ENCODE measurements at regions not wholly inside any gene's neighbourhood (a gene's known extent, or its start where the extent isn't known, plus 50 kb on each side); places are given as distances from the start of the nearest gene placed in this dataset.

DNA sequence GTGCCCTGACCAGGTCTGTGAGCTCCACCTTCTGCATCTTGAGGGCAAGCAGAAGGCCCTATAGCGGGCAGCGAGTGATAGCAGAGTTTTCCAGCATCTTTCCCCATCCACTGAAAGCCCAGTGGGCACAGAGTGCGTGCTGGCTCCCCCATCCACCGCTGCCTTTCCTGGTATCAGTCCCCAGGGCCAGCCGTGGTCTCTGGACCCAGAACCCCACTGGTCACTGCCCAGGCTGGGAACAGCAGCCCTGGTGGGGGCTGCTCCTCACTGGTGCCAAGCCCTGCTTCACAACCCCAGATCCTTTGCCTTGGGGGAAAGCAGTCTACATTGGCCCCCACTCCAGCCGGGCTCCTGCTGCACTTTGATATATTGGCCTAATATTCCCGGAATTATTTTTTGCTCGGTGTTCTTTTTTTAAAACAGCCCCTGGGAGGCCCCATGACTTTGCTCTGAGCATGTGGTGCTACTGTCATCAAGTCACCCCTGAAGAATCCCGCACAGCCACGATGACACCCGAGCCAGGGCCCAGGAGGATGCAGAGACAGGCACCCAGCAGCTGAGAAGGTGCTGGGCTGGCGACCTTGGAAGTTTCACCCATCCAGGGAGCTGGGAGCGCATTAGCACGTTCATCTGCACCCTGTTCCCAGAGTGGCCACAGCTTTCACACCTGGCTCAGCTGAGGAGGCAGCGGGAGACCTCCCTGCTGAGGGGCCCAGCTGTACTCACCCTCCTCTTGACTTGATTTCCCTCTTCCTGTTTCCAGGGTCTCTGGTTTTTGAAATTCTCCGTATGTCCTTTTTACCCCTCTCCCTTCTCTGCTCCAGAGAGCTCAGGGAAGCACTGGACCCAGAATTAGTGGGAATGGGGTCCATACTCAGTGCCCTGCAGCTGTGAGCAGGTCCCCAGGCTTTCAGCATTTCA lies 56.9 kb downstream of the KLHDC7A start:
- no peaks in the 10 kb centered on the region for H3K27me3 ChIP-seq (ENCODE audit: control insufficient read depth, insufficient read depth, low read length)
- Mint-ChIP-seq H3K27ac (no peak overlapping the region), H3K27me3 (ENCODE audit: low read depth in 2 of 2) (peaks cover 21 to 25% of the 10 kb centered on the region in 2 donors), H3K9me3 (no peaks in the 10 kb centered on the region), H3K4me3 (no peak overlapping the region), H3K4me1 (no peaks in the 10 kb centered on the region), H3K36me3 (no peaks in the 10 kb centered on the region)
- no peak overlapping the region for H3K4me3 ChIP-seq (ENCODE audit: low read length)
- intact Hi-C loops (cut with micrococcal nuclease) = no loop called here
- WGBS (ENCODE audit: insufficient coverage) = 73% methylated on average over 16 of the region's 16 CpGs
- no peak for DNase-seq
- H3K4me1 ChIP-seq (ENCODE audit: control insufficient read depth, insufficient read depth, low read length) = no peaks in the 10 kb centered on the region
- H3K27ac ChIP-seq (ENCODE audit: low read length) = no peak overlapping the region
- no peaks in the 10 kb centered on the region for H3K36me3 ChIP-seq (ENCODE audit: control insufficient read depth, insufficient read depth, low read length)
- H3K9me3 ChIP-seq (ENCODE audit: control insufficient read depth, insufficient read depth, low read length) = no peaks in the 10 kb centered on the region
- TF ChIP-seq CTCF (IDR thresholded peaks at IDR 0.05) = no peak
- no peak for ATAC-seq

GRCh38 chr1:18539171-18539570 lies 58.4 kb downstream of the KLHDC7A start:
- no peaks in the 10 kb centered on the region for H3K4me1 ChIP-seq (ENCODE audit: control insufficient read depth, insufficient read depth, low read length)
- H3K9me3 Mint-ChIP-seq = no peaks in the 10 kb centered on the region
- H3K9me3 ChIP-seq (ENCODE audit: control insufficient read depth, insufficient read depth, low read length) = no peaks in the 10 kb centered on the region
- H3K36me3 Mint-ChIP-seq = no peaks in the 10 kb centered on the region
- H3K4me1 Mint-ChIP-seq = no peaks in the 10 kb centered on the region
- ATAC-seq = no peak
- no peak for DNase-seq
- no peaks in the 10 kb centered on the region for H3K36me3 ChIP-seq (ENCODE audit: control insufficient read depth, insufficient read depth, low read length)
- no peak for TF ChIP-seq CTCF (IDR thresholded peaks at IDR 0.05)
- intact Hi-C loops (cut with micrococcal nuclease) = no loop called here
- H3K27me3 Mint-ChIP-seq (ENCODE audit: low read depth in 2 of 2) = peaks cover 30 to 31% of the 10 kb centered on the region in 2 donors
- H3K27ac ChIP-seq (ENCODE audit: low read length) = no peak overlapping the region
- no peak overlapping the region for H3K4me3 Mint-ChIP-seq
- 68% methylated on average over 4 of the region's 4 CpGs for WGBS (ENCODE audit: insufficient coverage)
- no peak overlapping the region for H3K27ac Mint-ChIP-seq
- no peak overlapping the region for H3K4me3 ChIP-seq (ENCODE audit: low read length)
- no peaks in the 10 kb centered on the region for H3K27me3 ChIP-seq (ENCODE audit: control insufficient read depth, insufficient read depth, low read length)

DNA sequence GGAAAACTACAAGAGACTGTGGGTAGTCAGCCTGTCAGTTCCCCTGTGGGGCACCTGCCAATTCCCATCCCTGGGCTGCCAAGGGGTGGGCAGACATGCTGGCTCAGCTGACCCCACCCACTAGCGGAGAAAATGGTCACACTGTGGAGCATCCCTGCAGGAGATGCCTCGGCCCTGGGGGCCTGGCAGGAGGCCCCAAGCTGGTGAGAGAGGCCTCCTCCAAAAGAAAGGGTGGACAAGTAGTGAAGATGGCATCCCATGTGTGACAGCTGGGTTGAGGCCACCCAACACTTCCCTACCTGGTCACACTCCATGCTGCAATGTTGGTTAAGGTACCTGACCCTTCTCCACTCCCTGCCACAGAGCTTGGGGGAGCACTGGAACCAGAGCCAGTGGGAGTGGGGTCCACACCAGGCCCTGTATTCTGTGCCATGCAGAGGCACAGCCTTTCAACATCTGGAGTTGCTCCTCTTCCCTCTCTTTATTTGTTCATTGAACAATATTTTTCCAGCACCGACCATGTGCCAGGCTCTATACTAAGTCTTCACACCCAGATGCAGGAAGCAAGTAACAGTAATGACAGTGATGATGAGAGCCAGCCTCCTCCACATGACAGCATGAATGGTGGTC lies 59.5 kb downstream of the KLHDC7A start:
- ATAC-seq (no peak), DNase-seq (no peak)
- Histone ChIP-seq H3K4me1 (ENCODE audit: control insufficient read depth, insufficient read depth, low read length) (no peaks in the 10 kb centered on the region), H3K9me3 (ENCODE audit: control insufficient read depth, insufficient read depth, low read length) (no peaks in the 10 kb centered on the region), H3K36me3 (ENCODE audit: control insufficient read depth, insufficient read depth, low read length) (no peaks in the 10 kb centered on the region), H3K27me3 (ENCODE audit: control insufficient read depth, insufficient read depth, low read length) (no peaks in the 10 kb centered on the region), H3K4me3 (ENCODE audit: low read length) (no peak overlapping the region), H3K27ac (ENCODE audit: low read length) (no peak overlapping the region)
- Mint-ChIP-seq H3K27me3 (ENCODE audit: low read depth in 2 of 2) (peaks cover 28 to 31% of the 10 kb centered on the region in 2 donors), H3K9me3 (no peaks in the 10 kb centered on the region), H3K27ac (no peak overlapping the region), H3K4me3 (no peak overlapping the region), H3K36me3 (no peaks in the 10 kb centered on the region), H3K4me1 (no peaks in the 10 kb centered on the region)
- WGBS (ENCODE audit: insufficient coverage) = 63% methylated on average over 3 of the region's 3 CpGs
- intact Hi-C loops (cut with micrococcal nuclease) = no loop called here
- no peak for TF ChIP-seq CTCF (IDR thresholded peaks at IDR 0.05)
